ENCODE measurements at regions not wholly inside any gene's neighbourhood (a gene's known extent, or its start where the extent isn't known, plus 50 kb on each side); places are given as distances from the start of the nearest gene placed in this dataset.
A peak's percentile ranks its signal among the peaks of the same experiment; 100 is the strongest.

DNA sequence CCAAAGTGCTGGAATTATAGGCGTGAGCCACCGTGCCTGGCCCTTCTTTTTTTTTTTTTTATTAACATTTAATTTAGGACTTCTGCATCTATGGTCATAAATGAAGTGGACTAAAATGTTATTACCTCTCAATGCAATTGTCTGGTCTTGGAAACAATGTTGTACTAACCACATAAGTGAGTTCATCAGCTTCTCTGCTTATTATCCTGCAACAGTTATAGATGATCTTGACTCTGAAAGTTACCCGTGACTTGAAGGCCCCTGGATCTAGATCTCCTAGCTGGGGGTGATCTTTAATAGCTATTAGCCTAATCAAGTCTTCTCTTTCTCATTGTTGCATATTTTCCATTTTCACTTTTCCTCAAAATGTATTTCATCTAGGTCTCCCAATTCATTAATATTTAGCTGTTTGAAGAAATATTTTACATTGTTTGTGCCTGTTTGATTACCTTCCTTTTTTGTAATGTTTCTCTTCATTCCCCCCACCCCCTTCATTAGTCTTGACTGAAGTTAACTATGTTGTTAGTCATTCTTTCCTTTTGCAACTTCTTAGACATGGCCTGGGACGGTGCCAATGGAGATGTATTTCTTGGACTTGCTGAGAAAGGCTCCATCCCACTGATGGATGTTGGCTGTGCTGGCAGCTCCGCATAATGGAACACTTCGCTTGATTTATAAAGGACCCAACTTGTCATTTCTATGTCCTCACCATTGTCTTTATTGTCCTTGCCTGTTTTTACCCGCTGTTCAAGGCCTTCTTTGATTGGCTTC is 141.6 kb upstream of the RIOK3 start:
- Mint-ChIP-seq H3K36me3 (ENCODE audit: low read depth) (peaks cover 5% of the 10 kb centered on the region), H3K9me3 (ENCODE audit: low read depth) (peaks cover 6% of the 10 kb centered on the region), H3K27me3 (ENCODE audit: low read depth) (no peaks in the 10 kb centered on the region), H3K4me3 (ENCODE audit: unreplicated experiment) (peak overlapping the region; percentile 21), H3K4me1 (ENCODE audit: low read depth) (peaks cover 84% of the 10 kb centered on the region), H3K27ac (ENCODE audit: unreplicated experiment) (peak overlapping the region; percentile 94)
- TF ChIP-seq, protein P1, sequence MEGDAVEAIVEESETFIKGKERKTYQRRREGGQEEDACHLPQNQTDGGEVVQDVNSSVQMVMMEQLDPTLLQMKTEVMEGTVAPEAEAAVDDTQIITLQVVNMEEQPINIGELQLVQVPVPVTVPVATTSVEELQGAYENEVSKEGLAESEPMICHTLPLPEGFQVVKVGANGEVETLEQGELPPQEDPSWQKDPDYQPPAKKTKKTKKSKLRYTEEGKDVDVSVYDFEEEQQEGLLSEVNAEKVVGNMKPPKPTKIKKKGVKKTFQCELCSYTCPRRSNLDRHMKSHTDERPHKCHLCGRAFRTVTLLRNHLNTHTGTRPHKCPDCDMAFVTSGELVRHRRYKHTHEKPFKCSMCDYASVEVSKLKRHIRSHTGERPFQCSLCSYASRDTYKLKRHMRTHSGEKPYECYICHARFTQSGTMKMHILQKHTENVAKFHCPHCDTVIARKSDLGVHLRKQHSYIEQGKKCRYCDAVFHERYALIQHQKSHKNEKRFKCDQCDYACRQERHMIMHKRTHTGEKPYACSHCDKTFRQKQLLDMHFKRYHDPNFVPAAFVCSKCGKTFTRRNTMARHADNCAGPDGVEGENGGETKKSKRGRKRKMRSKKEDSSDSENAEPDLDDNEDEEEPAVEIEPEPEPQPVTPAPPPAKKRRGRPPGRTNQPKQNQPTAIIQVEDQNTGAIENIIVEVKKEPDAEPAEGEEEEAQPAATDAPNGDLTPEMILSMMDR (IDR thresholded peaks at IDR 0.05) = no peak
- no peak for DNase-seq (ENCODE audit: low spot score)

DNA sequence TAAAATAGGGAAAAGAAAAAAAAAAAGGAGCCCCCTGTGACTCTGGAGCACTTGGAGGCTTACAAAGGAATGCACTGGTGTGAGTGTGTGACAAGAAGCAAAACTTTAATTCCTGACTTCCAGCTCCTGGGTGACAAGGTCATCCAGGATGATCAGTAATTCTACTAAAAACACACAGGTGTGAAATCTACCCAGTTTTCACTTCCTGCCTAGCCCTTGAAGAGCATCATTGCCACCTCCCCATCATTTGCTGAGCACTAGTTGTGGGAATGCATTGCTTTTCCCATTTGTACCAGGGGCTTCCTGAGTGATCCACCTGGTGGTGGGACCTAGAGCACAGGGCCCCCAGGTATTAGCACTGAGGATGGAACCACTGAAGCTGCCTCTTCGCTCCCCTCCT is 139.7 kb upstream of the RIOK3 start:
- peaks cover 6% of the 10 kb centered on the region for H3K9me3 Mint-ChIP-seq (ENCODE audit: low read depth)
- H3K27ac Mint-ChIP-seq (ENCODE audit: unreplicated experiment) = no peak overlapping the region
- H3K27me3 Mint-ChIP-seq (ENCODE audit: low read depth) = no peaks in the 10 kb centered on the region
- no peak for DNase-seq (ENCODE audit: low spot score)
- TF ChIP-seq, protein P1 (IDR thresholded peaks at IDR 0.05) = no peak
- H3K4me1 Mint-ChIP-seq (ENCODE audit: low read depth) = peaks cover 84% of the 10 kb centered on the region
- peaks cover 5% of the 10 kb centered on the region for H3K36me3 Mint-ChIP-seq (ENCODE audit: low read depth)
- no peak overlapping the region for H3K4me3 Mint-ChIP-seq (ENCODE audit: unreplicated experiment)

DNA sequence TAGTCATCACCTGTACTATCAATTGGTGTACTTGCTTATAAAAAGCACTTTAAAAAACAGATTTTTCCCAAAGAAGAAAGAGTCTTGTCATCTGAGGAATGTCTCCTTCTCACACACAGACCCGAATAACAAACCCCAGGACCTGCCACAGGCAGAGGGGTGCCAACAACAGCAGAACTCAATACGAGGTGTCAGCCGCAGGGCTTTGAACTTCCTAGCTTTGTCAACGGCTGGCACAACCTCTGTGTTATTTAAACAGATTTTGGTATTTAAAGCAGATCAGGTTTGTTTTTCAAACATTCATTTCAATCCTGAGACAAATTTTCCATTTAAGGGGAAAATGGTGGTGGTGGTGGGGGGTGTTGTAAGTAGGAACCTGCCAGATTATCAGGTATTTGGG is 138.4 kb upstream of the RIOK3 start:
- Mint-ChIP-seq H3K36me3 (ENCODE audit: low read depth) (peaks cover 5% of the 10 kb centered on the region), H3K9me3 (ENCODE audit: low read depth) (peaks cover 6% of the 10 kb centered on the region), H3K27me3 (ENCODE audit: low read depth) (no peaks in the 10 kb centered on the region), H3K4me1 (ENCODE audit: low read depth) (peaks cover 81% of the 10 kb centered on the region), H3K4me3 (ENCODE audit: unreplicated experiment) (no peak overlapping the region), H3K27ac (ENCODE audit: unreplicated experiment) (peak overlapping the region; percentile 86)
- DNase-seq (ENCODE audit: low spot score) = no peak
- TF ChIP-seq, protein P1 (IDR thresholded peaks at IDR 0.05) = no peak

DNA sequence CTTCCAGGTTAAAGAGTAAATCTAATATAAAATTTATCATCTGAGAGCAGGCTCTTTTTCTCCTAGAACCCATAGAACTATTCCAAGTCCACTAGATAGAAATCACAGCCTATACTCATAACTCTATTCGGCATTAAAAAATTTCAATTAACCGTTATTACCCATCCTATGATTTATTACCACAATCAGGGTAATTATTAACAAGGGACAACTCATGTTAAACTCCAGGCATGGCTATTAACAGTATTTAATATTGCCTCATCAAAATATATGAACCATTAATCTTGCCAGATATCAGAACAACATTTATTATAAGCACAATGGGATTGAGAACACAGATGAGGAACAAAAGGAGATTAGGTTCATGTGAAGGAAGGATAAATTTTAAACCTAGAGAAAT is 136.8 kb upstream of the RIOK3 start:
- peaks cover 6% of the 10 kb centered on the region for H3K9me3 Mint-ChIP-seq (ENCODE audit: low read depth)

DNA sequence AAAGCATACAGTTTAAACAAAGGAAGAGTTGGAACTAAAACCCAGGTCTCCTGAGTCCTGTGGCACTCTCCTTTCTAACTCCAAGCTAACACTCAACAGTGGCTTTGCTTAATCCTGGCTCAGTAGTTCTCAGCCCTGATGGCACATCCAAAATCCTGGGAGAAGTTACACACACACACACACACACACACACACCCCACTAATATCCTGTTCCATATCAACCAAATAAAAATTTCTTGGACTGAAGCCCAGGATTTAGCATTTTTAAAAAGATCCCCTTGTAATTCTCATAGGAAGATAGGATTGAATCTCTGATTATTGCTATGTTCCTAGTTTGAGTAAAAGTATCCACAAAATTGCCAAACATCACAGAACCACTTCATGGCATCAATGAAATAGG is 136.1 kb upstream of the RIOK3 start:
- H3K4me1 Mint-ChIP-seq (ENCODE audit: low read depth) = peaks cover 65% of the 10 kb centered on the region
- H3K27ac Mint-ChIP-seq (ENCODE audit: unreplicated experiment) = peak overlapping the region; percentile 55
- H3K36me3 Mint-ChIP-seq (ENCODE audit: low read depth) = peaks cover 5% of the 10 kb centered on the region
- no peak for DNase-seq (ENCODE audit: low spot score)
- no peaks in the 10 kb centered on the region for H3K27me3 Mint-ChIP-seq (ENCODE audit: low read depth)
- H3K4me3 Mint-ChIP-seq (ENCODE audit: unreplicated experiment) = no peak overlapping the region
- peaks cover 6% of the 10 kb centered on the region for H3K9me3 Mint-ChIP-seq (ENCODE audit: low read depth)
- TF ChIP-seq, protein P1 (IDR thresholded peaks at IDR 0.05) = no peak

More for the DNA sequence above, 136.8 kb upstream of the RIOK3 start:
- Mint-ChIP-seq H3K27ac (ENCODE audit: unreplicated experiment) (no peak overlapping the region), H3K4me1 (ENCODE audit: low read depth) (peaks cover 69% of the 10 kb centered on the region), H3K27me3 (ENCODE audit: low read depth) (no peaks in the 10 kb centered on the region), H3K4me3 (ENCODE audit: unreplicated experiment) (no peak overlapping the region), H3K36me3 (ENCODE audit: low read depth) (peaks cover 5% of the 10 kb centered on the region)
- no peak for DNase-seq (ENCODE audit: low spot score)
- TF ChIP-seq, protein P1 (IDR thresholded peaks at IDR 0.05) = no peak

Measured in chondrocyte (in vitro differentiated cells).